HG03280 (cell line): ENCODE measurements at regions not wholly inside any gene's neighbourhood (a gene's known extent, or its start where the extent isn't known, plus 50 kb on each side); places are given as distances from the start of the nearest gene placed in this dataset.

Source experiments
- ATAC-seq: cut with Tn5 transposase; IDR thresholded peaks from one replicate; pipeline ENCODE4 v1.9.1; 2021; ENCODE audit warnings: mild to moderate bottlenecking, moderate library complexity; ENCODE audit not compliant: unreplicated experiment

DNA sequence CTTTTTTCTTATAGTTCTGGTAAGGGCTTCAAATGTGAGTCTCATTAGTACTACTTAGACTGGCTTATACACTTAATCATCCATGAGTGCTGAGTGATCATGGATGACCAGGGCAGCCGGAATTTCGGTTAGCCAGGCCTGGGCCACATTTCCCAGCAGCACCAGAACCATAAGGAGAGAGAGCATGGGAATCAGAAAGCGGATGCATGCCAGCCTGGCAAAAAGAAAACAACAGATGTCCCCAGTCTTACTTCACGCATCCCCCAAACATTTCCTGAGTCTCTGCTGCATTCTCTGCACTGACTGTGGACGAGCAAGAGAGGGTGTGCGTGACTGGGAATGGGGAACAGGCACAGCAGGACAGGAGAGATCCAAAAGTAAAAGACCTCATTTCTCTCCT lies 371.1 kb upstream of the ZNF608 start:
- no peak for ATAC-seq

DNA sequence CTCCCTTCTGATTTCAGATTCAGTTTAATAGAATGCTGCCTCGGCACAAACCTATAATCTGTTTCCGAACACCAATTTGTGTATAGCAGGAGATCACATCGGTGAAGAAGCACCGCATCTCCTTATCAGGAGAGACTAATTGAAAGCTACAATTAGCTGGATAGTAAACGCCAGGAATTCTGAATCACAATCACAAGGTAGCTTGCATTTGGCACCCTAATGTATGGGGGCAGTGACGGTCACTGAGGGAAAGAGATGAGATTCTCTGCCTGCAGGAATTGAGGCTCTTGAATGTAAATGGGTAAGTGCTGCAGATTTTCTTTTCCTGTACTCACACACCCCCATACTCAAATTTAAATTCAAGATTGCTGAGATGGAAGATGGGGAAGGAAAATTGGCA lies 373.6 kb upstream of the ZNF608 start:
- ATAC-seq = no peak

DNA sequence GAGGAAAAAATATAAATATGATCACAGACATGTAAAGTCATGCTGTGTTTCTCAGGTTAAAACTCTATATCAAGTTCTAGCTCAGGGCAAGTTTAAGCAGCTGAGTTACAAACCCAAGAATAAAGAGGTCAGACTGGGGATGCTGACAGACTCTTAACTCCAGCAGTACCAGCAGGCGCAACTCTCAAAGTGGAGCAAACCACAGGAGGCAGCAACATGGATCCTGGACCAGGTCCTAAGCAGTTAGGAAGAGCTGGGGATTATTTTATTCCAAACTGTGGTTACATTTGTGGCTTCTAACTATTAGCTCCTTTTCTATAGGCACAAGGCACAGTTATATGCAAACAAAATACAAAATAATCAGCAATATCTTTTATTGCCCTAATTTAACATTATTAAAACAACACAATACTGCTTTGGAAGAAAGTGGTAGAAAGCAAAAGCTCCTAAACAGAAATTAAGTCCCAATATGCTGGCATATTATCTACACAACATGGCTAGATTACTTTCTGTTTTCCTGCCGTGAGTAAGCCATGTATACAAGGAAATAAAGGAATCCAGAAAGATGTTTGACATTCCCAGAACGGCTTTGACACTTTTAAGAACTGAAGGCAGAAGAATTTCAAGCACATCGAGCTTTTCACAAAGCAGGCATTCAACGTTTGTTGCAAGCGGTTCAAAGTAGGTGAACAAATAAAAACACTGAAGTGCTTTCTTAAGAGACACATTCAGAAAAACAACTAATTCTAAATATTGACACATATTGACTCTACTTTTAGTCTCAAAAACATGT lies 378.8 kb upstream of the ZNF608 start:
- ATAC-seq = no peak

- no peak for ATAC-seq
These were observed 379.6 kb upstream of the ZNF608 start for GRCh38 chr5:125126050-125126449.

DNA sequence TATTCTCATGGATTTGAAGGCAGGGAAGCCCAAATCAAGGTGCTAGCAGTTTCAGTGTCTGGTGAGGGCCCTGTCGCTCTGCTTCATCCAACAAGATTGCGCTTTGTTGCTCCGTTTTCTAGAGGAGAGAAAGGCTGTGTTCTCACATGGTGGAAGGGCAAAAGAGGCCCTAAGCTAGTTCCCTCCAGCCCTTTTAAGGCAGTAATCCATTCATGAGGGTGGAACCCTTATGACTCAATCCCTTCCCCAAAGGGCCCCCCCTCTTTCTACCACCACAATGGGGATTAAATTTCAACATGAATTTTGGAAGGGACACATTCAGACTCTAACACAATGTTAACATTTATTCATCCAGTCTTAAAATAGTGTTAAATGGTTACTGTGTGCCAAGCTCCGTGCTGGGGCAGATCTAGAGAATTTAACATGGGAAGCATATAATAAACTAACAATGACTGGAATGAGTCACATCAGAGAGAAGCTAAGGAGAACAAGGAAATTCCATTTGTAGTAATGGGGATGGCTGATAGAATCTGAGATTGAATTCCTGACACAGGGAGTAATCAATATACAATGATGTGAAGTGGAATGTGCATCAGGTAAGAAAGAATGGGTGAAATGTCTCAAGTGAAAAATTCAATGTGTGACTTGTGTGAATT lies 382.8 kb upstream of the ZNF608 start:
- ATAC-seq = no peak

GRCh38 chr5:125130591-125130990 lies 384.2 kb upstream of the ZNF608 start:
- no peak for ATAC-seq

DNA sequence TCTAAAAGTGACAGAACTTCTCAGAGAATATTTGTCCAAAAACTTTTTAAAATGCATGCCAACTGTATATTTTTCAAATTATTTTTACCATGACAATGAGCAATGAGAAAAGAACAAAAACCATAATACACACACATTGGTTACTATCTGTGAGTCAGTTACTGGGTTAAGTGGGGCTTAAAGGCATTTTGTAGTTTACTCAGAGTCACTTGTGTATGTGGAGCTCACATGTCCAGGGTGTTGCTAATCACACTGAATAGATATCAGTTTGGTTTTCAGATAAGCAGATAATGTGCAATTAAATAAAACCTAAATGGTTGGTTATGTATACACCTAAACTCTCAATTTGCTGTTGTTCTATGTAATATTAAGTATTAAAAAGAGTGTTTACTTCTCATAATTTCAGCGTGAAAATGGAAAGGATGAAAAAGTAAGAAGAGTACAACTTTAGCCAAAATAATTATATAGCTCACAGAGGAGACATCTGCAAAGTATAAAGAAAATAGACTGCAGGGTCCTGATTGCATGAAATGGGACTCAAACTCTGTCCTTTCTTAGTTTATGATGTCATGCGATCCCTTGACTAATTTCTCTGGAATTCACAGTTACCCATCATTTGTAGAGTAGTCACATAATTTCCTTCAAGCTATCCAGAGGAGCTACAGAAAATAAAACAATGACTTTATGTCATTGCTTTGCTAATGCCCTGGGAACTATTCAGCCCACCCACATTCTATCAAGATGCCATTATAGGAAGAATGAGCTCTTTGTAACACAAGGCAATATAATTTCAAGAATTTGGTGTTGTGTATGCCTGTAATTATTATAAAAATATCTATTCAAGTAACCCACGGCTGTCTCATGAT lies 388.0 kb upstream of the ZNF608 start:
- ATAC-seq = no peak

GRCh38 chr5:125137535-125137934 lies 391.1 kb upstream of the ZNF608 start:
- ATAC-seq = no peak

- no peak for ATAC-seq
These were observed 391.8 kb upstream of the ZNF608 start for GRCh38 chr5:125138266-125138665.

DNA sequence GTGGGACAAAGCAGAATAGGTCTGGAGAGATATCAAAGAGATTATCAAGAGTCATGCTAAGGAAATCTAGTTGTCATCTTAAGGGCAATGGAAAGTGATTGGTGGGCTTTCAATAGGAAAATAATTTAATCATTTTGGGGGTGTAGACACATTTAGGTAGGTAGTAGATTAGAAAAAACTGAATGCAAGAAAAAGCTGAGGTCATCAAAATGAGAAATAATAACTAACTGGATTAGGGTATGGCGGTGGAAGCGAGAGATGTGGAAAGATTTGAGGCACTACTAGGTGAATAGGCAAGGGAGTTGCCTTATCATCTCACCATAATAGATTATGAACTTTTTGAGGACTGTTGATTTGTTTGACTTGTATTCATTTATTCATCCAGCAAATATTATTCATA lies 393.2 kb upstream of the ZNF608 start:
- ATAC-seq = no peak

DNA sequence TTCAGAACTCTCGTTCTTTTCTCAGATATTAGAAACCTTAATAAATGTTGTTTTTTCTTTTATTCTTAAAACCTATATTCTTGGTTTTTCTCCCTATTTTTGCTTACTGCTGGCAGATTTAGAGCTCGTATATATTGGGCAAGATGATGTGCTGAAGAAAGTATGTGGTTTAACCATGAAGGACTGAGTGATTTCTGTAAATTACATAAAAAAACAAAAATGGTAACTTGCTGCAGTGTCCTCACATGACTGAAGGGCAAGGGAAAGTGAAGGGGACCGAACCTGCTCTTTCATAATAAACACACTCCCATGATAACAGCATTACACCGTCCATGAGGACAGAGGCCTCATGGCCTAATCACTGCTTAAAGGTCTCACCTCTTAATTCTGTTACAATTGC lies 393.8 kb upstream of the ZNF608 start:
- no peak for ATAC-seq

- no peak for ATAC-seq
These were observed 394.4 kb upstream of the ZNF608 start for GRCh38 chr5:125140855-125141254.

DNA sequence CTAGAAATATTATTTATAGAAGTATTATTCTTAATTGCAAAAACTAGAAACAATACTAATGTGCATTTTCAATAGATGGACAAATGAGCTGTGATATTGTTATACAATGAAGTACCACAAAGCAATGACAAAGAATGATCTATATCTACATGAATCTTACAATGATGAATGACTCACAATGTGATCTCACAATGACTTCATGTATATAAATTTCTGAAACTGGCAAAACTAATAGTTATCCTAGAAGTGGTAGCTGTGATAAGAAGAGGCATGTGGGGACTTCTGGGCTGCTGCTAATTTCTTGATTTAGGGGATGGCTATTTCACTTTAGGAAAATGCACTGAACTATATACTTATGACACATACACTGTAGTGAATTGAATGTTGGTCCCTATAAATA lies 396.0 kb upstream of the ZNF608 start:
- no peak for ATAC-seq

GRCh38 chr5:125143011-125143410 lies 396.6 kb upstream of the ZNF608 start:
- ATAC-seq = no peak

DNA sequence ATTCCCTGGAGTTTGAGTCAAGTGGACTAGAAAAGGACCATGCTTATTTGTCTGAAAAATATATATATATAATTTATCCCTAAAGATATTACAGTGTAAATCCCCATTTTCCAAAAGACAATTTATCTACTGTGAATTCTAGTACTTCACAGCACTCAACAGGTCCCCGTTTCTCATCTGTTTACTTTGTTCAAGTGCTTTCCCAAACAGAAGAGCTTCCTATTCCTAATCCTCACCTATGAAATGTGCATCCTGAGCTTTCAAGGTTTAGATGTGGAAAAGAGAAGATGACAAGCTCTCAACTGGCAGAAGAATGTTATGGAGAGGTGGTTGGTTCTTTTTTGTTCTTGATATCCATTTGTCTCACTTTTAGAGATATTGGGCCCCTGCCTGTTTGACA lies 401.6 kb upstream of the ZNF608 start:
- no peak for ATAC-seq

DNA sequence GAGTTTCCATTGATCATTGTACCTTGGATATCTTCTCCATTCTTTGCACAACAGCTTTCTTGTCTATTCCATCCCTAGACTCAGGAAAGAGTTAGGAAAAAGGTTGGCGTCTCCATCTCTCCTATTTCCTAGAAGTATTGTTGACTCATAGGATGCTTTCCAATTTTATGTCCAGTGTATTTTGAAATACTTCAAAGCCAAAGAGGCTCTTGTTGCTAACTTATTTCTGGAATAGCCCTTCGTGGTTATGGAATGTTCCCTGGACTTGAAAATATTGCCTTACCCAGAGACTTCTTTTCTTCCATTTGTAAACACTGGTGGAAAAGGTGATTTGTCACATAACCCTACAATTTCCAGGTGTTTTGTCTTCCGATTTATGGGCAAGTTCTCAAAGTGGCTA lies 402.3 kb upstream of the ZNF608 start:
- no peak for ATAC-seq

GRCh38 chr5:125149110-125149509 lies 402.7 kb upstream of the ZNF608 start:
- no peak for ATAC-seq

GRCh38 chr5:125149527-125149926 lies 403.1 kb upstream of the ZNF608 start:
- no peak for ATAC-seq

DNA sequence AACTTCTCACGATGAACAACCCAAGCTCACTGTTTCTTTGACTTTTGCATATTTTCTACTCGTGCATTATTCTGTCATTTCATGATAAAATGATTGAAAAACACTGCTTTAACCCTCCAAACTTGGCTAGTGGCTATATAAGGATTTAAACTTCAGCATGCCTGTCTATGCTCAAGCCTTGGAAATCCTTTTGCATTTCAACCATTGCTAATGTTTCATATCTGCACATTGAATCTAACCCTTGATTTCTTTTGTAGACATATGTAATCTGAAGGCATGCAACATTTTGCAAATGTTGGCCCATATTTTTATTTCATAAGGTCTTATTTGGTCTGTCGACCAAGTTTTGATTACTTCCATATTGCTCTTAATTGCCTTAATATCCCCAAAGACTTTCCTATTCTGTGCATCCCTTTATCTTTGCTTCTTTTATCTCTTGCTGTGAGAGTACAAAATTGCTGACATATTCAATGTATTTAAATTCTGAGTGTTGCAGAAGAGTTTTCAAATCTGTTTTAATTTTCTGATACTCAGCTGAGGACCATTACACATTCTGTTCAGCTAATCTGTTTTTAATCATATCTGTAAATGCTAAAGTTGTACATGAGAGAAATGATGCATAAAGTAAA lies 403.7 kb upstream of the ZNF608 start:
- ATAC-seq = no peak

DNA sequence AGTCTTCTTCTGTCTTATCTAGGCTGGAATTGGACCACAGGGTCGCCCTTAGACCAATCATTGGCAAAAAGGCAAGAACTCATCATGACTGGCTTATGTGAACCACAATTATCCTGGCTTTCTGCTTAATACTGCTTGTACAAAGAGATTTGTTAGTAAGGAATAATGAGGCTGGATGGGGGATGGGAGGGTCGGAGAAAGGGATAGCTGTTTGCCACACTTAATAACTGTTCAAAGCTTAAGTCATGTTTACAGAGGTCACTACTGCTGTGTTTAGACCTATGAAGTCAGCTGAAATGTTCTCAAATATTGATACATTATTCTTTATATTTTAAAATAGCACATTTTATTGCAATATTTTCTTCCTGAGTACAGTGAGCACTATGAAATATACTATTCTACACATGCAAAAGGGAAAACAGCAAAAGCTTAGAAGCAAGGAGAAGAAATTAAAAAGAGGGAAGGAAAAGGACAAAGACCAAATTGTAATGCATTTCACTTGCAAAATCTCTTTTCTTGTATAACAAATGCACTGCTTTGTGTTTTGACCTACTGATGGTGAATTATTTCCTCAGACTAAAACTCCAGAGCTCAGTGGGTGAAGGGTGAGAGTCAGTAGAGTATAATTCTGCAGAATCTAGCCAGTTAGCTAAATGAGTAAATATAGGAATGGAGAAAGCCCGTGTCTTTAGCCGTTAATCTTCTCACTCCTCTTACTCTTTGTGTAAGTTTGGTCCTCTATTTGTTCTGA lies 404.9 kb upstream of the ZNF608 start:
- no peak for ATAC-seq

GRCh38 chr5:125152044-125152443 lies 405.6 kb upstream of the ZNF608 start:
- ATAC-seq = no peak
